H1 (cell line): ENCODE measurements at regions not wholly inside any gene's neighbourhood (a gene's known extent, or its start where the extent isn't known, plus 50 kb on each side); places are given as distances from the start of the nearest gene placed in this dataset.

Experiments
- KDM5A ChIP-seq: fragments of 200-600 bp; IDR thresholded peaks from 2 replicates; pipeline ENCODE4 v1.7.1; 2012; ENCODE audit warnings: mild to moderate bottlenecking, low read length, inconsistent platforms, mixed read lengths
- MAFK ChIP-seq: IDR thresholded peaks from 2 replicates; pipeline ENCODE4 v1.6.1; 2012; ENCODE audit warnings: low read depth, mild to moderate bottlenecking, improper control_type of control experiment, low read length
- SRF ChIP-seq: IDR thresholded peaks from 2 replicates; pipeline ENCODE4 v1.6.1; 2011; ENCODE audit warnings: mild to moderate bottlenecking, low read depth, low read length, moderate library complexity

DNA sequence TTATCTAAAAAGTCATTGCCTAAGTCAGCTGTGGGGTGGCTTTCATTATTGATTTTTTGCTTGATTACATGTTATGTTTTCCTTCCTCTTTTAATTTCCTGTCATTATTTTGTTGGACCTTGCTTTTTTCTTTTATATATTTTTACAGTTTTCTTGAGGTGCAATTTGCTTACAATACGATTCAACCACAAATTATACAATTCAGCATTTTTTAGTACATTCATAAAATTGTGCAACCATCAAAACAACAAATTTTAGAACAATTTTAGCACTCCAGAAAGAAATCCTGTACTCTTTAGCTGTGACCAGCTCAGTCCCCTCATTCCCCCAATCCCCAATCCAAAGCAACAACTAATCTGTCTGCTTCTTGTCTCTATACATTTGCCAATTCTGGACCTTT is 608.9 kb downstream of the C6orf118 start (continued):
- TF ChIP-seq KDM5A (no peak), MAFK (no peak), SRF (no peak)
